Progenitor cell of endocrine pancreas (in vitro differentiated cells): ENCODE measurements at regions not wholly inside any gene's neighbourhood (a gene's known extent, or its start where the extent isn't known, plus 50 kb on each side); places are given as distances from the start of the nearest gene placed in this dataset.

Experiments
- DNase-seq: peaks from one replicate; pipeline ENCODE4 v3.0.0; 2021; ENCODE audit warnings: low spot score; ENCODE audit not compliant: unreplicated experiment
- H3K27ac Mint-ChIP-seq: 2 replicates; pipeline ENCODE4 v1.8.0; 2021; ENCODE audit warnings: mild to moderate bottlenecking, moderate library complexity, mixed read lengths
- H3K27me3 Mint-ChIP-seq: 2 replicates; pipeline ENCODE4 v1.8.0; 2021; ENCODE audit warnings: mixed read lengths
- H3K36me3 Mint-ChIP-seq: 2 replicates; pipeline ENCODE4 v1.8.0; 2022; ENCODE audit warnings: mixed read lengths; ENCODE audit not compliant: insufficient read depth
- H3K4me1 Mint-ChIP-seq: 2 replicates; pipeline ENCODE4 v1.8.0; 2021; ENCODE audit warnings: low read depth, mixed read lengths
- H3K4me3 Mint-ChIP-seq: 2 replicates; pipeline ENCODE4 v1.8.0; 2021; ENCODE audit warnings: low read depth, mild to moderate bottlenecking, moderate library complexity, mixed read lengths
- H3K9me3 Mint-ChIP-seq: 2 replicates; pipeline ENCODE4 v1.8.0; 2021; ENCODE audit warnings: low read depth, mixed read lengths
- TF ChIP-seq, protein P1 (sequence below): fragments of 200-600 bp; sonication (generic); IDR thresholded peaks from one replicate; pipeline ENCODE4 v1.5.0; 2021; ENCODE audit warnings: antibody characterized with exemption, mild to moderate bottlenecking; ENCODE audit not compliant: unreplicated experiment

DNA sequence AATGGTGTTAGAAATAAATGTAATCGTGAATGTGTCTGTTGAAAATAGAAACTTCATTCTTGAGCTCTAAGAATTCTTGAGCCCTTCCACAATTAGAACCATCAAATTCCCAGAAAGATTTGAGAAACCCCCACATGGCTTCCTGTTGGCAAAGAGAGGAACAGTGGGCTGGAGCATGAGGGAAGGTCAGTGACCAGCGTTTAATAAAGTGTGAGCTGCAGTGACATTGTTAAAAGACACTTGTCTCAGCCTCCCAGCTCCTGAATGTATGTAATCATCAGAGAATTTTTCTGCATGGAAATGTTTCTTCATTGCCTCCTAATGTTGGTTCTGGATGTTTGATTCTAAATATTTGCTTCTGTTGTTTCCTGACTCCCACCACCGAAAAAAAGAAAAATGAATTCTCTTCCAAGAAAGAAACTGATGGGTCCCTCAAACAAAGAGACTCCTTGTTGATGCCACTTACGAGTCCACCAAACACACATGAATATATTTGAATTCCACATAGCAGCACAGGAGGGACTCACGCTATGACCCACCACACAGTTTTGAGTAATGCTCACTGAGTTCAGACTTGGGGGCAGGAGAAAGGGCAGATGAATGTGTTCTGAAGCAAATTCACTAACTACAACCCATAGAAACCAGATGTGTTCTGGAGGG, 225.1 kb upstream of the KLHL29 start:
- no peak for DNase-seq
- Mint-ChIP-seq H3K27me3 (peaks cover 6% of the 10 kb centered on the region), H3K4me3 (no peak overlapping the region), H3K36me3 (no peaks in the 10 kb centered on the region), H3K4me1 (peaks cover 1% of the 10 kb centered on the region), H3K27ac (no peak overlapping the region), H3K9me3 (no peaks in the 10 kb centered on the region)
- TF ChIP-seq, protein P1, sequence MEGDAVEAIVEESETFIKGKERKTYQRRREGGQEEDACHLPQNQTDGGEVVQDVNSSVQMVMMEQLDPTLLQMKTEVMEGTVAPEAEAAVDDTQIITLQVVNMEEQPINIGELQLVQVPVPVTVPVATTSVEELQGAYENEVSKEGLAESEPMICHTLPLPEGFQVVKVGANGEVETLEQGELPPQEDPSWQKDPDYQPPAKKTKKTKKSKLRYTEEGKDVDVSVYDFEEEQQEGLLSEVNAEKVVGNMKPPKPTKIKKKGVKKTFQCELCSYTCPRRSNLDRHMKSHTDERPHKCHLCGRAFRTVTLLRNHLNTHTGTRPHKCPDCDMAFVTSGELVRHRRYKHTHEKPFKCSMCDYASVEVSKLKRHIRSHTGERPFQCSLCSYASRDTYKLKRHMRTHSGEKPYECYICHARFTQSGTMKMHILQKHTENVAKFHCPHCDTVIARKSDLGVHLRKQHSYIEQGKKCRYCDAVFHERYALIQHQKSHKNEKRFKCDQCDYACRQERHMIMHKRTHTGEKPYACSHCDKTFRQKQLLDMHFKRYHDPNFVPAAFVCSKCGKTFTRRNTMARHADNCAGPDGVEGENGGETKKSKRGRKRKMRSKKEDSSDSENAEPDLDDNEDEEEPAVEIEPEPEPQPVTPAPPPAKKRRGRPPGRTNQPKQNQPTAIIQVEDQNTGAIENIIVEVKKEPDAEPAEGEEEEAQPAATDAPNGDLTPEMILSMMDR, result no peak

DNA sequence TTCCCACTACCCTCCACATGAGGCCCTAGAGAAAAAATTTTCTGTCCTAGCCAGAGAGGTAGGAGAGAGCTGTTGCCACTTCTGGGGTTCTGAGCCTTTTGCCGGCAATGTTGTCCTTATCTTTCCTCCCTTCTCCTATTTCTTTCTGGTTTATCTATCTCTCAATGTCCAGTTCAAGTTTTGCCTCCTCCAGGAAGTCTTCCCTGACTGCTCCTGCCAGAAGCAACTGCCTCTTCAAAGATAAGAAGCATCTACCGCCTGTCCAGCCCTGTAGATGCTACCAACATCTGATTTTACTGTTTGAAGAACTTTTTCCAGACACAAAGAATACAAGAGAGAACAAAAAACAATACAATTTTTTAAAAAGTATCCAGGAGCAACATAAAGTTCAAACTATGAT, 220.8 kb upstream of the KLHL29 start:
- Mint-ChIP-seq H3K36me3 (no peaks in the 10 kb centered on the region), H3K4me1 (no peaks in the 10 kb centered on the region), H3K27ac (no peak overlapping the region), H3K27me3 (peaks cover 9% of the 10 kb centered on the region), H3K4me3 (no peak overlapping the region), H3K9me3 (no peaks in the 10 kb centered on the region)
- no peak for DNase-seq
- TF ChIP-seq, protein P1, result no peak

DNA sequence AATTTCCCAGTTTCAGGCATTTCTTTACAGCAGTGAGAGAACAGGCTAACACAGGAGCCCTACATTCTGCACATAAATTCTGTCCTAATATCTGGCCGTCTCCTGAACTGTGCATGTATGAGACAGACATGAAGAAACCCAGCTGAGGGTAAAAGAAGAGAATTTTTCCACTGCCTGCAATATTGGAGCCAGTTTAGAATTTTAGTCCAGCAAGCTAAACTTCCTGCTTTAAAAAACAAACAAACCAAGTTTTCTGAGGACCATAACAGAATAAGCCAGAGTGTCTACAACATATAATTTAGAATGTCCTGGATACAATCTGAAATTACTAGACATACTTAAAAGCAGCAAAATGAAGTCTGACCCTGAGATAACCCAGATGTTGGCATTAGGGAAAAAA, 215.1 kb upstream of the KLHL29 start:
- no peaks in the 10 kb centered on the region for H3K36me3 Mint-ChIP-seq
- no peak for DNase-seq
- no peak overlapping the region for H3K27ac Mint-ChIP-seq

DNA sequence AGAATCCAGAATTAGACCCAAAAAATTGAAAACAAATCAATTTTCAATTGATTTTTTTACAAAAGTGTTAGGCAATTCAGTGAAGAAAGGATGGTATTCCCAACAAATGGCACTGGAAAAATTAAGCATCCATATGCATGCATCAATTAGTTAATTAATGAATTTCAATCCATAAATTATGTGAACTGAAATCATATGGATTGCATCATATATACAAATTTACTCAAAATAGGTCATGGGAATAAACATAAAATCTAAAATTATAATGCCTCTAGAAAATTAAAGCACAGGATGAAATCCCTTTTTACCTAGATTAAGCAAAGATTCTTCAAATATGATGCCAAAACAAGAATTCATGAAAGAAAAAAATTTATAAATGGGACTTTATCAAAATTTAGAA, 213.9 kb upstream of the KLHL29 start:
- no peaks in the 10 kb centered on the region for H3K36me3 Mint-ChIP-seq
- H3K9me3 Mint-ChIP-seq, result peaks cover 10% of the 10 kb centered on the region
- no peak for DNase-seq
- no peaks in the 10 kb centered on the region for H3K4me1 Mint-ChIP-seq
- no peak overlapping the region for H3K27ac Mint-ChIP-seq
- TF ChIP-seq, protein P1, result no peak
- H3K27me3 Mint-ChIP-seq, result no peaks in the 10 kb centered on the region
- H3K4me3 Mint-ChIP-seq, result no peak overlapping the region

More for the DNA sequence above, 215.1 kb upstream of the KLHL29 start:
- Mint-ChIP-seq H3K27me3 (peaks cover 6% of the 10 kb centered on the region), H3K4me1 (no peaks in the 10 kb centered on the region), H3K9me3 (peaks cover 3% of the 10 kb centered on the region), H3K4me3 (no peak overlapping the region)
- TF ChIP-seq, protein P1, result no peak

DNA sequence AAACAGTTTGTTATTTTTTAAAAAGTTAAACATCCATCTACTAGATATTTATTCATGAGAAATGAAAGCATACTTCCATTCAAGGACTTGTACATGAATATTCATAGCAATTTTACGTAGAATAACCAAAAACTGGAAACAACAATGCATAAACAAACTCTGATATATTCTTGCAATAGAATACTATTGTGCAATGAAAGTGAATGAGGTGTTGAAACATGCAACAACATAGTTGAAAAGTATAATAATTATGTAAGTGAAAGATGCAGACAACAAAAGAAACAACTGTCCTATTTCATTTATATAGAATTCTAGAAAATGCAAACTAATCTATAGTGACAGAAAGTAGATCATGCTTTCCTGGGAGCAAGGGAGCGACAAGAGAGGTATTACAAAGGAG, 206.6 kb upstream of the KLHL29 start:
- Mint-ChIP-seq H3K27me3 (no peaks in the 10 kb centered on the region), H3K9me3 (peaks cover 15% of the 10 kb centered on the region), H3K4me1 (no peaks in the 10 kb centered on the region), H3K27ac (no peak overlapping the region), H3K4me3 (no peak overlapping the region), H3K36me3 (no peaks in the 10 kb centered on the region)
- TF ChIP-seq, protein P1, result no peak
- DNase-seq, result no peak
